ENCODE measurements at regions not wholly inside any gene's neighbourhood (a gene's known extent, or its start where the extent isn't known, plus 50 kb on each side); places are given as distances from the start of the nearest gene placed in this dataset.

GRCh38 chr2:128390991-128391630 lies 72.4 kb upstream of the HS6ST1 start:
- Mint-ChIP-seq H3K4me1 (peaks cover 50% of the 10 kb centered on the region), H3K9me3 (peaks cover 5% of the 10 kb centered on the region), H3K4me3 (no peak overlapping the region), H3K27ac (peak overlapping the region; percentile 2), H3K36me3 (no peaks in the 10 kb centered on the region), H3K27me3 (ENCODE audit: insufficient read depth, low read depth) (peaks cover 9% of the 10 kb centered on the region)
- no peak overlapping the region for H3K4me2 ChIP-seq
- no peaks in the 10 kb centered on the region for H3K79me2 ChIP-seq (ENCODE audit: low read depth)
- H4K20me1 ChIP-seq (ENCODE audit: low read depth): no peaks in the 10 kb centered on the region
- no peak overlapping the region for H3K27ac ChIP-seq
- no peak overlapping the region for H3K9ac ChIP-seq
- TF ChIP-seq EZH2 (IDR thresholded peaks at IDR 0.05): no peak
- no peak for TF ChIP-seq EZH2phosphoT487 (IDR thresholded peaks at IDR 0.05)
- TF ChIP-seq CTCF (IDR thresholded peaks at IDR 0.05): no peak
- H3K27me3 ChIP-seq: no peaks in the 10 kb centered on the region
- no peak for DNase-seq (ENCODE audit: low spot score)
- H3K36me3 ChIP-seq: no peaks in the 10 kb centered on the region
- H3K9me3 ChIP-seq (ENCODE audit: low read depth): no peaks in the 10 kb centered on the region
- H3K4me1 ChIP-seq: peaks cover 7% of the 10 kb centered on the region
- H3K4me3 ChIP-seq: no peak overlapping the region
- H2AFZ ChIP-seq (replicated peaks): no peak overlapping the region
- H3F3A ChIP-seq (ENCODE audit: low read depth): no peaks in the 10 kb centered on the region

GRCh38 chr2:128391679-128392078 lies 73.0 kb upstream of the HS6ST1 start:
- Histone ChIP-seq H3K36me3 (no peaks in the 10 kb centered on the region), H3K4me2 (no peak overlapping the region), H4K20me1 (ENCODE audit: low read depth) (no peaks in the 10 kb centered on the region), H3K27me3 (no peaks in the 10 kb centered on the region), H3K27ac (no peak overlapping the region), H3K4me3 (no peak overlapping the region), H3K4me1 (peaks cover 13% of the 10 kb centered on the region), H3K79me2 (ENCODE audit: low read depth) (no peaks in the 10 kb centered on the region), H3K9me3 (ENCODE audit: low read depth) (no peaks in the 10 kb centered on the region), H3F3A (ENCODE audit: low read depth) (no peaks in the 10 kb centered on the region), H2AFZ (replicated peaks) (no peak overlapping the region), H3K9ac (no peak overlapping the region)
- Mint-ChIP-seq H3K4me1 (peaks cover 56% of the 10 kb centered on the region), H3K27ac (no peak overlapping the region), H3K4me3 (no peak overlapping the region), H3K9me3 (no peaks in the 10 kb centered on the region), H3K27me3 (ENCODE audit: insufficient read depth, low read depth) (peaks cover 9% of the 10 kb centered on the region), H3K36me3 (no peaks in the 10 kb centered on the region)
- TF ChIP-seq EZH2 (IDR thresholded peaks at IDR 0.05) (no peak), EZH2phosphoT487 (IDR thresholded peaks at IDR 0.05) (no peak), CTCF (IDR thresholded peaks at IDR 0.05) (no peak)
- no peak for DNase-seq (ENCODE audit: low spot score)

GRCh38 chr2:128392207-128392606 lies 73.5 kb upstream of the HS6ST1 start:
- Mint-ChIP-seq H3K36me3 (no peaks in the 10 kb centered on the region), H3K9me3 (no peaks in the 10 kb centered on the region), H3K4me3 (no peak overlapping the region), H3K27ac (no peak overlapping the region), H3K4me1 (peaks cover 60% of the 10 kb centered on the region), H3K27me3 (ENCODE audit: insufficient read depth, low read depth) (peaks cover 9% of the 10 kb centered on the region)
- Histone ChIP-seq H3K27ac (no peak overlapping the region), H3K36me3 (no peaks in the 10 kb centered on the region), H3K4me2 (no peak overlapping the region), H3K4me1 (peaks cover 15% of the 10 kb centered on the region), H3K9ac (no peak overlapping the region), H4K20me1 (ENCODE audit: low read depth) (no peaks in the 10 kb centered on the region), H3K27me3 (no peaks in the 10 kb centered on the region), H3K79me2 (ENCODE audit: low read depth) (no peaks in the 10 kb centered on the region), H3F3A (ENCODE audit: low read depth) (no peaks in the 10 kb centered on the region), H3K4me3 (no peak overlapping the region), H2AFZ (replicated peaks) (no peak overlapping the region), H3K9me3 (ENCODE audit: low read depth) (no peaks in the 10 kb centered on the region)
- TF ChIP-seq EZH2 (IDR thresholded peaks at IDR 0.05) (no peak), CTCF (IDR thresholded peaks at IDR 0.05) (no peak), EZH2phosphoT487 (IDR thresholded peaks at IDR 0.05) (no peak)
- no peak for DNase-seq (ENCODE audit: low spot score)

All from neural progenitor cell (in vitro differentiated cells).